ENCODE measurements at regions not wholly inside any gene's neighbourhood (a gene's known extent, or its start where the extent isn't known, plus 50 kb on each side); places are given as distances from the start of the nearest gene placed in this dataset.
A peak's percentile ranks its signal among the peaks of the same experiment; 100 is the strongest.

GRCh38 chr11:59302991-59303390 is 55.7 kb upstream of the OR5AN1 start:
- DNase-seq, result no peak

GRCh38 chr11:59295435-59295834 is 63.3 kb upstream of the OR5AN1 start:
- no peak for DNase-seq

- no peak for DNase-seq
Measured at GRCh38 chr11:59292611-59293010, 66.1 kb upstream of the OR5AN1 start.

GRCh38 chr11:59291228-59291627 is 67.5 kb upstream of the OR5AN1 start:
- no peak for DNase-seq

GRCh38 chr11:59289356-59290181 is 69.1 kb upstream of the OR5AN1 start:
- DNase-seq, result no peak

- DNase-seq, result no peak
Measured at GRCh38 chr11:59285716-59286260, 72.9 kb upstream of the OR5AN1 start.

- DNase-seq, result no peak
Measured at GRCh38 chr11:59284773-59285129, 72.0 kb upstream of the MPEG1 start.

GRCh38 chr11:59283825-59284772 is 71.4 kb upstream of the MPEG1 start:
- peak; percentile 14 to 36 for DNase-seq

- DNase-seq, result no peak
Measured at GRCh38 chr11:59283311-59283710, 70.6 kb upstream of the MPEG1 start.

GRCh38 chr11:59281177-59281576 is 68.5 kb upstream of the MPEG1 start:
- no peak for DNase-seq

GRCh38 chr11:59273373-59273841 is 60.7 kb upstream of the MPEG1 start:
- DNase-seq, result no peak

DNA sequence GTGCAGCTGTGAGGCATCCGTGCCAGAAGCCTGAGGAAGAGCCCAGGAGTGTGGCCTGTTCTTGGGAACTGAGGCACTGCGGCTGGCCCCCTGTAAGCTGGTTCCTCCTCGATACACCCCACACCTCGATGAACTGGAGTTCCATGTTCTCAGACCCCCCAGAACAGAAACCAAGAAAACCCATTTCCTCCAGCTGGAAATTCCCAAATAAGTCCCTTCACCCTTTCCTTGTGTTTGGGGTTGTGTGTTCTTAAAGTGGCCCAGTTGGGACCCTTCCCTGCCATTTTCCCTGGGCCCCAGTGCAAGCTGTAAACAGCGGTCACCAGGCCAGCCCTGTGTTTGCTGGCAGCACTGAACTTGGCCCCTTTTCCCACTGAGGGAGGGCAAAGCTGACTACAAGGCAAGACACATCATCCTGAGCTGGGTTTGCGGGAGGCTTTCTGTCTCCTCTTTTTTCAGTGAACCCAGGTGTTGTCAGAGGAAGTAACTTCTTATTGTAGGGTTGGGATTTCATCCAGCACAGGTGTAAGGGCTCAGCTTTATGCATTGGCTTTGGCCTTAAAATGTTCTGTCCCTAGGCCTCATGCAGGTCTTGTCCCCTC is 60.1 kb upstream of the MPEG1 start:
- no peak for DNase-seq

- no peak for DNase-seq
Measured at GRCh38 chr11:59271811-59272327, 59.1 kb upstream of the MPEG1 start.

GRCh38 chr11:59271247-59271755 is 58.6 kb upstream of the MPEG1 start:
- DNase-seq, result no peak

- no peak for DNase-seq
Measured at GRCh38 chr11:59267736-59268475, 55.2 kb upstream of the MPEG1 start.

DNA sequence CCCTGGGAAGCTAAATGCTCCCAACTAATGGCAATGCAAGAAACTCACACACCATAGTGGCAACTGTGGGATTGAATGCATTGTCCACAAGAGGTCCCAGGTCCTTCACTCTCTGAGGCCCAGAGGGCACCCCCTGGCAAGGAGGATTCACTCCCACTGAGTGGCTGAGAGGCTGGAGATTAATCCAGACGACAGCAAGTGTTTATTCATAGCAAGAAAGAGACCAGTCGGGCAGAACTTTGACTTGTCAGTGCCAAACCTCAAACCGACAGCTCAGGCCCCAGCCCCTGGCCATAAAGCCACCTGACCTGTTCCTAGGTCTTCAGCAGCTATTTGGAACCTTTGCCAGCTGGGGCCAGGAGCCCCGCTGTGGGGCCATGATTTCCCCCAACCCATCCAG is 54.5 kb upstream of the MPEG1 start:
- no peak for DNase-seq

- DNase-seq, result no peak
Measured at GRCh38 chr11:59266491-59266890, 53.8 kb upstream of the MPEG1 start.

GRCh38 chr11:59265735-59266134 is 53.0 kb upstream of the MPEG1 start:
- no peak for DNase-seq

GRCh38 chr11:59264736-59265135 is 52.0 kb upstream of the MPEG1 start:
- no peak for DNase-seq

GRCh38 chr11:59263225-59263894 is 50.6 kb upstream of the MPEG1 start:
- DNase-seq, result no peak
